Prostate gland (tissue), 2 donors: ENCODE measurements at regions not wholly inside any gene's neighbourhood (a gene's known extent, or its start where the extent isn't known, plus 50 kb on each side); places are given as distances from the start of the nearest gene placed in this dataset.

Experiments used
- POLR2A ChIP-seq: fragments of 450-650 bp; IDR thresholded peaks from one replicate; pipeline ENCODE4 v1.6.1; 2016; ENCODE audit warnings: antibody characterized with exemption, mild to moderate bottlenecking
- POLR2AphosphoS5 ChIP-seq: sonication (generic); formaldehyde crosslinking; IDR thresholded peaks from one replicate; pipeline ENCODE4 v1.6.1; 2017; ENCODE audit warnings: antibody characterized with exemption
- TF ChIP-seq, protein P1 (sequence below), 4 experiments: fragments of 200-600 bp in 2 of 4; fragments of 450-650 bp in 2 of 4; sonication (generic) in 2 of 4; IDR thresholded peaks; 1 replicate in 3 of 4; 2 replicates in 1 of 4; pipeline ENCODE4 v1.5.1; 2016 to 2019; ENCODE audit warnings: antibody characterized with exemption in 4 of 4, mild to moderate bottlenecking in 2 of 4, moderate library complexity in 2 of 4

DNA sequence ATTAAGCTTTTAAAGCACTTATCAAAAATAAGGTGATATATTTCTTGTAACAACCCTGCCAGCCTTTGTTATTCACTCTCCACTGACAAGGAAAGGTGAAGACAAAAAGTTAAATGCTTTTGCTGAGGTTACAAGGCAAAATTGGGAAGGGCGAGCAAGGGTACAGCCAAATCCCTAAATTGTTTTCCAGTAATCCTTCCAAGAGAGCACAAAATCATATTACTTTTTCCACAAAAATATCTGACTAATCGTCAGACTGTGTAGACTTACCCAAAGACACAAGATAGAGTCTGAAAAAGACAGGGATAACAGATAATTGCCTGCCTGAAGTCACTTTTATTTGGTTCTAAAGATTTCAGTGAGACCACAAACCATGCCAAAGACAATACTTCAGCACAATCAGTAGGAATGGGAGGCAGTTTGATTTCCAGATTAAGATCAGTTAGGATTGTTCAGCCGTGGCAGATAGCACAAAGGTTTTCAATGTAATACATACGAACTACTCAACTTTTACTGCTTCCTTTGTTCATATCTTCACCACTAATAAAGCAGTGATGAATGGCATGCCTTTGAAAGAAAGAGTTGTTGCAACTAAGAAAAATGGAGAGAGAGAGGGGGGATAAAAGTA is 383.8 kb upstream of the TUSC1 start:
- no peak for TF ChIP-seq POLR2AphosphoS5
- no peak for TF ChIP-seq POLR2A
- TF ChIP-seq, protein P1, sequence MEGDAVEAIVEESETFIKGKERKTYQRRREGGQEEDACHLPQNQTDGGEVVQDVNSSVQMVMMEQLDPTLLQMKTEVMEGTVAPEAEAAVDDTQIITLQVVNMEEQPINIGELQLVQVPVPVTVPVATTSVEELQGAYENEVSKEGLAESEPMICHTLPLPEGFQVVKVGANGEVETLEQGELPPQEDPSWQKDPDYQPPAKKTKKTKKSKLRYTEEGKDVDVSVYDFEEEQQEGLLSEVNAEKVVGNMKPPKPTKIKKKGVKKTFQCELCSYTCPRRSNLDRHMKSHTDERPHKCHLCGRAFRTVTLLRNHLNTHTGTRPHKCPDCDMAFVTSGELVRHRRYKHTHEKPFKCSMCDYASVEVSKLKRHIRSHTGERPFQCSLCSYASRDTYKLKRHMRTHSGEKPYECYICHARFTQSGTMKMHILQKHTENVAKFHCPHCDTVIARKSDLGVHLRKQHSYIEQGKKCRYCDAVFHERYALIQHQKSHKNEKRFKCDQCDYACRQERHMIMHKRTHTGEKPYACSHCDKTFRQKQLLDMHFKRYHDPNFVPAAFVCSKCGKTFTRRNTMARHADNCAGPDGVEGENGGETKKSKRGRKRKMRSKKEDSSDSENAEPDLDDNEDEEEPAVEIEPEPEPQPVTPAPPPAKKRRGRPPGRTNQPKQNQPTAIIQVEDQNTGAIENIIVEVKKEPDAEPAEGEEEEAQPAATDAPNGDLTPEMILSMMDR (IDR thresholded peaks at IDR 0.05): no peak
